DOHH2 (cell line): ENCODE measurements at regions not wholly inside any gene's neighbourhood (a gene's known extent, or its start where the extent isn't known, plus 50 kb on each side); places are given as distances from the start of the nearest gene placed in this dataset.

ENCODE experiments used
- H3F3A ChIP-seq: fragments of 200-600 bp; sonication (generic), shearing (Covaris generic); 2 replicates; pipeline ENCODE4 v1.6.0; 2016; ENCODE audit warnings: antibody characterized with exemption, mild to moderate bottlenecking; ENCODE audit not compliant: control insufficient read depth, insufficient read depth
- H3K27ac ChIP-seq: fragments of 200-600 bp; sonication (generic); 2 replicates; pipeline ENCODE4 v1.5.1; 2014; ENCODE audit warnings: low read depth, mild to moderate bottlenecking, low read length, moderate library complexity
- H3K27me3 ChIP-seq: fragments of 200-600 bp; sonication (generic); 2 replicates; pipeline ENCODE4 v1.6.1; 2014; ENCODE audit warnings: mild to moderate bottlenecking, low read length, mixed read lengths; ENCODE audit not compliant: control insufficient read depth
- H3K36me3 ChIP-seq: fragments of 200-600 bp; sonication (generic); 2 replicates; pipeline ENCODE4 v1.6.1; 2014; ENCODE audit warnings: mild to moderate bottlenecking, low read length, moderate library complexity, mixed read lengths; ENCODE audit not compliant: control insufficient read depth
- H3K4me1 ChIP-seq: fragments of 200-600 bp; sonication (generic); 2 replicates; pipeline ENCODE4 v1.6.1; 2014; ENCODE audit warnings: mild to moderate bottlenecking, low read length, mixed read lengths; ENCODE audit not compliant: control insufficient read depth
- H3K4me2 ChIP-seq: fragments of 200-600 bp; sonication (generic); 2 replicates; pipeline ENCODE4 v1.6.0; 2014; ENCODE audit warnings: mild to moderate bottlenecking, low read length, moderate library complexity
- H3K4me3 ChIP-seq: fragments of 200-600 bp; sonication (generic); 2 replicates; pipeline ENCODE4 v1.5.1; 2014; ENCODE audit warnings: mild to moderate bottlenecking, low read length, mixed read lengths
- H3K79me2 ChIP-seq: fragments of 200-600 bp; sonication (generic); 2 replicates; pipeline ENCODE4 v1.6.1; 2014; ENCODE audit warnings: mild to moderate bottlenecking, low read length, mixed read lengths; ENCODE audit not compliant: control insufficient read depth
- H3K9me2 ChIP-seq: fragments of 200-600 bp; sonication (generic); replicated peaks from 2 replicates; pipeline ENCODE4 v1.6.1; 2014; ENCODE audit warnings: mild to moderate bottlenecking, low read length, mixed read lengths; ENCODE audit not compliant: control insufficient read depth
- H3K9me3 ChIP-seq: fragments of 200-600 bp; sonication (generic); 2 replicates; pipeline ENCODE4 v1.6.1; 2014; ENCODE audit warnings: antibody characterized with exemption, low read length, mixed read lengths; ENCODE audit not compliant: control insufficient read depth, insufficient read depth
- H4K20me1 ChIP-seq: fragments of 200-600 bp; sonication (generic); 2 replicates; pipeline ENCODE4 v1.6.0; 2014; ENCODE audit warnings: low read depth, mild to moderate bottlenecking, antibody characterized with exemption, low read length, moderate library complexity; ENCODE audit not compliant: control insufficient read depth, insufficient read depth
- CTCF ChIP-seq: fragments of 200-600 bp; sonication (generic); IDR thresholded peaks from one replicate; pipeline ENCODE4 v1.5.1; 2014; ENCODE audit warnings: antibody characterized with exemption, mild to moderate bottlenecking, low read depth, low read length; ENCODE audit not compliant: poor library complexity, severe bottlenecking
- EZH2phosphoT487 ChIP-seq: fragments of 200-600 bp; sonication (generic); IDR thresholded peaks from 2 replicates; pipeline ENCODE4 v1.6.1; 2017; ENCODE audit warnings: borderline replicate concordance, mild to moderate bottlenecking, antibody characterized with exemption, low read length, moderate library complexity, mixed read lengths

GRCh38 chr7:41116337-41116736, 586.6 kb downstream of the INHBA start:
- Histone ChIP-seq H3K4me1 (peaks cover 11% of the 10 kb centered on the region), H3K9me3 (no peaks in the 10 kb centered on the region), H4K20me1 (no peaks in the 10 kb centered on the region), H3K4me2 (no peak overlapping the region), H3K9me2 (no peaks in the 10 kb centered on the region), H3K27ac (no peak overlapping the region), H3K36me3 (no peaks in the 10 kb centered on the region), H3K27me3 (no peaks in the 10 kb centered on the region), H3F3A (no peaks in the 10 kb centered on the region), H3K79me2 (no peaks in the 10 kb centered on the region), H3K4me3 (no peak overlapping the region)
- no peak for TF ChIP-seq EZH2phosphoT487

GRCh38 chr7:41114691-41115090, 588.2 kb downstream of the INHBA start:
- H3K9me2 ChIP-seq: no peaks in the 10 kb centered on the region
- no peak overlapping the region for H3K4me2 ChIP-seq
- H3K79me2 ChIP-seq: no peaks in the 10 kb centered on the region
- no peaks in the 10 kb centered on the region for H3F3A ChIP-seq
- H3K4me1 ChIP-seq: peaks cover 11% of the 10 kb centered on the region
- no peak overlapping the region for H3K4me3 ChIP-seq
- H3K9me3 ChIP-seq: no peaks in the 10 kb centered on the region
- no peaks in the 10 kb centered on the region for H4K20me1 ChIP-seq
- no peaks in the 10 kb centered on the region for H3K27me3 ChIP-seq
- no peak overlapping the region for H3K27ac ChIP-seq
- TF ChIP-seq EZH2phosphoT487 (no peak), CTCF (no peak)
- H3K36me3 ChIP-seq: no peaks in the 10 kb centered on the region

GRCh38 chr7:41114131-41114530, 588.8 kb downstream of the INHBA start:
- Histone ChIP-seq H3K27ac (no peak overlapping the region), H3K9me2 (no peaks in the 10 kb centered on the region), H3K4me2 (no peak overlapping the region), H3K4me1 (peaks cover 11% of the 10 kb centered on the region), H3F3A (no peaks in the 10 kb centered on the region), H3K4me3 (no peak overlapping the region), H3K27me3 (no peaks in the 10 kb centered on the region), H3K9me3 (no peaks in the 10 kb centered on the region), H3K36me3 (no peaks in the 10 kb centered on the region), H3K79me2 (no peaks in the 10 kb centered on the region), H4K20me1 (no peaks in the 10 kb centered on the region)
- TF ChIP-seq CTCF (no peak), EZH2phosphoT487 (no peak)

GRCh38 chr7:41113719-41114118, 589.2 kb downstream of the INHBA start:
- H3K27me3 ChIP-seq: no peaks in the 10 kb centered on the region
- no peak overlapping the region for H3K27ac ChIP-seq
- no peak overlapping the region for H3K4me3 ChIP-seq
- H3K36me3 ChIP-seq: no peaks in the 10 kb centered on the region
- H3K79me2 ChIP-seq: no peaks in the 10 kb centered on the region
- no peaks in the 10 kb centered on the region for H3F3A ChIP-seq
- no peaks in the 10 kb centered on the region for H3K9me2 ChIP-seq
- no peak overlapping the region for H3K4me2 ChIP-seq
- H3K4me1 ChIP-seq: peaks cover 11% of the 10 kb centered on the region
- no peaks in the 10 kb centered on the region for H4K20me1 ChIP-seq
- no peaks in the 10 kb centered on the region for H3K9me3 ChIP-seq
- no peak for TF ChIP-seq CTCF
- no peak for TF ChIP-seq EZH2phosphoT487
